Heart left ventricle (tissue), 16 donors: ENCODE measurements at regions not wholly inside any gene's neighbourhood (a gene's known extent, or its start where the extent isn't known, plus 50 kb on each side); places are given as distances from the start of the nearest gene placed in this dataset.
A peak's percentile ranks its signal among the peaks of the same experiment; 100 is the strongest.

ENCODE experiments used
- ATAC-seq, 4 donors: fragments of 200-7000 bp; cut with Tn5 transposase; one replicate each; pipeline ENCODE4 v1.9.1; 2020 to 2022; ENCODE audit warnings: moderate library complexity in 4 of 4, mild to moderate bottlenecking in 3 of 4, moderate number of reproducible peaks in 1 of 4
- DNase-seq, 5 donors: peaks; one replicate each; pipeline ENCODE4 v3.0.0-alpha.2; 2020
- H3K27ac ChIP-seq, 12 donors: fragments of 200-600 bp; sonication (generic) in 4 of 12; one replicate each; pipeline versions ENCODE4 v1.5.0 to v1.8.0; 2016 to 2022; ENCODE audit warnings: mild to moderate bottlenecking in 2 of 12
- H3K27me3 ChIP-seq, 9 donors: fragments of 200-600 bp; sonication (generic) in 2 of 9; one replicate each; pipeline versions ENCODE4 v1.5.1 to v1.8.0; 2016 to 2022; ENCODE audit warnings: mild to moderate bottlenecking in 3 of 9
- H3K36me3 ChIP-seq, 9 donors: fragments of 200-600 bp; sonication (generic) in 2 of 9; one replicate each; pipeline versions ENCODE4 v1.5.0 to v1.8.0; 2018 to 2022; ENCODE audit warnings: mild to moderate bottlenecking in 2 of 9
- H3K4me1 ChIP-seq, 12 donors: fragments of 200-600 bp; sonication (generic) in 4 of 12; one replicate each; pipeline versions ENCODE4 v1.5.0 to v1.8.0; 2016 to 2022; ENCODE audit warnings: mild to moderate bottlenecking in 3 of 12
- H3K4me3 ChIP-seq, 12 donors: fragments of 200-600 bp; sonication (generic) in 4 of 12; one replicate each; pipeline versions ENCODE4 v1.5.0 to v1.8.0; 2017 to 2022; ENCODE audit warnings: mild to moderate bottlenecking in 9 of 12, moderate library complexity in 4 of 12
- H3K9me3 ChIP-seq, 12 donors: fragments of 200-600 bp; sonication (generic) in 4 of 12; one replicate each; pipeline versions ENCODE4 v1.5.0 to v1.8.0; 2016 to 2022; ENCODE audit warnings: mild to moderate bottlenecking in 1 of 12
- CTCF ChIP-seq, 12 donors: fragments of 200-600 bp; sonication (generic) in 4 of 12; IDR thresholded peaks; one replicate each; pipeline versions ENCODE4 v1.5.0 to v1.8.0; 2018 to 2022; ENCODE audit warnings: antibody characterized with exemption in 12 of 12, mild to moderate bottlenecking in 5 of 12
- POLR2A ChIP-seq, 2 donors: fragments of 450-650 bp; IDR thresholded peaks; one replicate each; pipeline ENCODE4 v1.6.1; 2017; ENCODE audit warnings: antibody characterized with exemption in 2 of 2, mild to moderate bottlenecking in 2 of 2, moderate library complexity in 2 of 2
- WGBS, 4 donors: extraction: QIAGEN DNeasy Blood & Tissue Kit in 2 of 4; methylation state at CpG; one replicate each; pipeline versions ENCODE4 v1.1.5 to v1.1.7; 2013 to 2018; 5-methylcytosine and 5-hydroxymethylcytosine counted together
- intact Hi-C, 10 donors: fragments of 100-400 bp; cut with DNase I; formaldehyde crosslinking; loops; one replicate each; pipeline versions ENCODE4 v1.11.1 to v1.14.2; 2022
- donor health status: ischemic (EF 13 %, LVEDD 7.1; RV severe dilation, severe dysfunction).
- donor health status: healthy with polysubstance abuse.
- donor health status: DM: no; HTN: yes; CAD: no.
- donor health status: DM: no; HTN: no; CAD: no.
- donor health status: ischemic (EF 25% LVEDD 6.9; RV normal size, moderate dysfunction).
- donor health status: ischemic (EF 25% LVEDD 5.7; RV mildly dilated, moderate dysfunction).
- donor health status: healthy.
- donor health status: DM: yes; HTN: yes; CAD: no.
- donor health status: ischemic (EF 35%, LVEDD 5.7; RV mildly dilated, moderate dysfunction).
- donor health status: nonischemic (EF 11% LVEDD 7.7; RV severe dilation, severe dysfunction).
- donor health status: DM: yes; HTN: yes; CAD: no.
- donor health status: PGD.
- donor health status: ischemic (EF 29% LVEDD 5.4; RV normal size, mild dysfunction).
- donor health status: nonischemic (EF 23%, LVEDD 6.1; RV moderate dilation, normal function).

GRCh38 chr2:150971910-150972309 is 289.8 kb downstream of the RBM43 start:
- Histone ChIP-seq H3K9me3 (no peaks in the 10 kb centered on the region), H3K27ac (no peak overlapping the region), H3K36me3 (no peaks in the 10 kb centered on the region), H3K4me1 (no peaks in the 10 kb centered on the region), H3K4me3 (no peak overlapping the region), H3K27me3 (no peaks in the 10 kb centered on the region)
- DNase-seq, result no peak
- no peak for TF ChIP-seq CTCF (IDR thresholded peaks at IDR 0.05)
- no peak for TF ChIP-seq POLR2A (IDR thresholded peaks at IDR 0.05)
- 72 to 85% (median 74%) methylated on average over 3 of the region's 3 CpGs for WGBS, 4 donors
- intact Hi-C loops, result no loop called here
- no peak for ATAC-seq

- Histone ChIP-seq H3K27me3 (no peaks in the 10 kb centered on the region), H3K27ac (no peak overlapping the region), H3K4me3 (no peak overlapping the region), H3K9me3 (no peaks in the 10 kb centered on the region), H3K36me3 (no peaks in the 10 kb centered on the region), H3K4me1 (no peaks in the 10 kb centered on the region)
- WGBS, 4 donors, result 68 to 81% (median 76%) methylated on average over 5 of the region's 5 CpGs
- intact Hi-C loops, result no loop called here
- ATAC-seq (no peak), DNase-seq (no peak)
- TF ChIP-seq CTCF (IDR thresholded peaks at IDR 0.05) (no peak), POLR2A (IDR thresholded peaks at IDR 0.05) (no peak)
Observed at GRCh38 chr2:150963336-150963735, 298.3 kb downstream of the RBM43 start.

- 87 to 95% (median 90%) methylated on average over 10 of the region's 10 CpGs for WGBS, 4 donors
- H3K4me1 ChIP-seq, result no peaks in the 10 kb centered on the region
- intact Hi-C loops, result no loop called here
- no peak for ATAC-seq
- no peaks in the 10 kb centered on the region for H3K27me3 ChIP-seq
- no peak overlapping the region for H3K27ac ChIP-seq
- no peak for TF ChIP-seq CTCF (IDR thresholded peaks at IDR 0.05)
- TF ChIP-seq POLR2A (IDR thresholded peaks at IDR 0.05), result no peak
- H3K4me3 ChIP-seq, result no peak overlapping the region
- H3K9me3 ChIP-seq, result peaks cover 0 to 12% (median 0%) of the 10 kb centered on the region in 12 donors
- peak in 1 of 5 donors; percentile 38 for DNase-seq
- H3K36me3 ChIP-seq, result no peaks in the 10 kb centered on the region
Observed at GRCh38 chr2:150955231-150955630, 306.4 kb downstream of the RBM43 start.

- peaks cover 0 to 22% (median 2%) of the 10 kb centered on the region in 12 donors for H3K9me3 ChIP-seq
- ATAC-seq (no peak), DNase-seq (no peak)
- TF ChIP-seq POLR2A (IDR thresholded peaks at IDR 0.05) (no peak), CTCF (IDR thresholded peaks at IDR 0.05) (no peak)
- intact Hi-C loops, result no loop called here
- no peaks in the 10 kb centered on the region for H3K36me3 ChIP-seq
- no peak overlapping the region for H3K4me3 ChIP-seq
- no peaks in the 10 kb centered on the region for H3K27me3 ChIP-seq
- no peak overlapping the region for H3K27ac ChIP-seq
- no peaks in the 10 kb centered on the region for H3K4me1 ChIP-seq
Observed at GRCh38 chr2:150946831-150947230, 314.8 kb downstream of the RBM43 start.
